BLaER1 treated with 17β-estradiol and CSF1 and Interleukin-3, amounts not matched to agents 10 nM and 100 nM (cell line): ENCODE measurements at regions not wholly inside any gene's neighbourhood (a gene's known extent, or its start where the extent isn't known, plus 50 kb on each side); places are given as distances from the start of the nearest gene placed in this dataset.
"Not testable (repeated sequence)": the region's sequence is repeated elsewhere in the genome, so short reads cannot be mapped to it uniquely, and the experiment has no call there.

Experiments used
- H3K27ac ChIP-seq, 11 experiments: shearing (Covaris generic); formaldehyde crosslinking; 2 replicates each; pipeline ENCODE4 v1.8.1; 2022
- H3K27me3 ChIP-seq, 11 experiments: shearing (Covaris generic); formaldehyde crosslinking; 2 replicates each; pipeline ENCODE4 v1.8.1; 2022
- H3K36me3 ChIP-seq, 11 experiments: shearing (Covaris generic); formaldehyde crosslinking; 2 replicates each; pipeline ENCODE4 v1.8.1; 2022
- H3K4me1 ChIP-seq, 10 experiments: shearing (Covaris generic); formaldehyde crosslinking; 2 replicates each; pipeline ENCODE4 v1.8.1; 2022
- H3K4me2 ChIP-seq, 11 experiments: shearing (Covaris generic); formaldehyde crosslinking; 2 replicates each; pipeline ENCODE4 v1.8.1; 2022
- H3K4me3 ChIP-seq, 10 experiments: shearing (Covaris generic); formaldehyde crosslinking; 2 replicates each; pipeline ENCODE4 v1.8.1; 2022
- H3K9ac ChIP-seq, 11 experiments: shearing (Covaris generic); formaldehyde crosslinking; 2 replicates each; pipeline ENCODE4 v1.8.1; 2022
- H3K9me3 ChIP-seq, 11 experiments: shearing (Covaris generic); formaldehyde crosslinking; replicated peaks in 1 of 11; 2 replicates each; pipeline ENCODE4 v1.8.1; 2022
- H4K20me1 ChIP-seq, 11 experiments: shearing (Covaris generic); formaldehyde crosslinking; 2 replicates each; pipeline ENCODE4 v1.8.1; 2022
- Cebpa-rat ChIP-seq, 11 experiments: shearing (Covaris generic); IDR thresholded peaks; 2 replicates each; pipeline ENCODE4 v1.8.1; 2022

DNA sequence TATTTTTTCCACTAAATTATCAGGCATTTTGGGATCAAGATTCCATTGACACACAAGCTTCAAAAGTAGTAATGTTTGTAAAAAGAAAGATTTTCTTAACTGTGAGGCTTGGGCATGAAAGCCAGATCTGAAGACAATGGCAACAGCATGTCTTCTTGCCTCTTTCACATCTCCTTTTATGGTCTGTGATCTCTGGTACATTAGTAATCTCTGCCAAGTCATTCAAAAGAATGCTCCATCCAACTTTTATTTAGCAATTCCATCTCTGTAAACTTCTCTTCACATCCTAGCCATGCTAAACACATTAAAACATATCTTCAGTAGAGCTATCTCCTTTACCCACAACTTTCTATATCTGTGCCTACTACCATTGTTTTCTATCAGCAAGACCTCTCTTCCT is 465.4 kb downstream of the FAT4 start:
- H3K9ac ChIP-seq = no peak overlapping the region
- no peak overlapping the region for H3K27ac ChIP-seq
- no peaks in the 10 kb centered on the region for H3K4me1 ChIP-seq
- H3K27me3 ChIP-seq = no peaks in the 10 kb centered on the region
- no peaks in the 10 kb centered on the region for H4K20me1 ChIP-seq
- no peak overlapping the region for H3K4me2 ChIP-seq
- peaks cover 11 to 23% (median 16%) of the 10 kb centered on the region in 11 experiments; a peak in 21 of 22 replicates for H3K9me3 ChIP-seq
- no peak for TF ChIP-seq Cebpa-rat (IDR thresholded peaks at IDR 0.05)
- no peaks in the 10 kb centered on the region for H3K36me3 ChIP-seq
- H3K4me3 ChIP-seq = no peak overlapping the region

DNA sequence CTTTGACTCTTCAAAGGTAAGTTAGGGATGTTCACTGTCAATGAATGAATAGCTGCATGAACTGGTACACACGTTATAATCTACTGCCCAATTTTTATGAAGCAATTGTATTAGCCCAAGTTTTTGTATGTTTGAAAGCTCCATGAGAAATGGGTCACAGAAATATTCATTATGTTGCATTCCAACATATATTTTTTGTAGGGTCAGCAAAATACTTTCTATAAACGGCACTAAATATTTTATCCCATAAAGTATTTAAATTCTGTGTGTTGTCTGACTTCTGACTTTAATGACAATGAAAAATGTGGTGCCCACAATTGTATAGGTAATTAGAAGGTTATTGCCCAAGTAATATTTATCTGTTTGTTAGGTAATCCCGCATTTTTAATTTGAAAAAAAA is 466.0 kb downstream of the FAT4 start:
- Histone ChIP-seq H3K9ac (no peak overlapping the region), H3K9me3 (peaks cover 10 to 19% (median 14%) of the 10 kb centered on the region in 11 experiments; a peak in 21 of 22 replicates), H3K4me1 (no peaks in the 10 kb centered on the region), H3K27ac (no peak overlapping the region), H3K36me3 (no peaks in the 10 kb centered on the region), H3K27me3 (no peaks in the 10 kb centered on the region), H3K4me3 (no peak overlapping the region), H3K4me2 (no peak overlapping the region), H4K20me1 (no peaks in the 10 kb centered on the region)
- TF ChIP-seq Cebpa-rat (IDR thresholded peaks at IDR 0.05) = no peak

- Histone ChIP-seq H3K36me3 (no peaks in the 10 kb centered on the region), H3K27me3 (no peaks in the 10 kb centered on the region), H3K4me3 (no peak overlapping the region)
Observed at GRCh38 chr4:125781651-125782050, 466.9 kb downstream of the FAT4 start.

DNA sequence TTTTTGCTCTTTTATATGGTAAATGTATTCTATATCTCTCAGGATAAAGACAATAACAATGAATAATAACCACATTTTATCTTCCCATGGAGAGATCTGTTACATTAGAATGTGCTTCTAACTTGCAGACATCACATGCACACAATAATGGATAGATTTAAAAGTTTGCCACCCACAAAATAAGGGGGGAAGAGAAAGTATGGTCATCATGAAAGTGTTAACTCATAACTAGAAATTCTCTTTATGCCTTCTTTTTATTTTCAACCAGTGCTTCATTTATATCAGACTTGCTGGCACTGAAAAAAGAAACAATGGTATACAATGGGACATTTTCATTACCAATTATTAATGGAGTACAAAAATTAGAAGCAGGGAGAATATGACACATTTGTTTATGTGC is 470.0 kb downstream of the FAT4 start:
- H3K4me1 ChIP-seq = no peaks in the 10 kb centered on the region
- H3K36me3 ChIP-seq = no peaks in the 10 kb centered on the region
- H4K20me1 ChIP-seq = no peaks in the 10 kb centered on the region
- TF ChIP-seq Cebpa-rat (IDR thresholded peaks at IDR 0.05) = no peak
- no peak overlapping the region for H3K27ac ChIP-seq
- H3K4me2 ChIP-seq = no peak overlapping the region
- H3K27me3 ChIP-seq = no peaks in the 10 kb centered on the region
- no peaks in the 10 kb centered on the region for H3K9me3 ChIP-seq
- H3K4me3 ChIP-seq = no peak overlapping the region
- no peak overlapping the region for H3K9ac ChIP-seq

More at GRCh38 chr4:125781651-125782050, 466.9 kb downstream of the FAT4 start:
- Histone ChIP-seq H3K9ac (no peak overlapping the region), H4K20me1 (no peaks in the 10 kb centered on the region), H3K27ac (no peak overlapping the region), H3K9me3 (peaks cover 1 to 10% (median 5%) of the 10 kb centered on the region in 11 experiments; a peak in 18 of 22 replicates), H3K4me2 (no peak overlapping the region), H3K4me1 (no peaks in the 10 kb centered on the region)
- no peak for TF ChIP-seq Cebpa-rat (IDR thresholded peaks at IDR 0.05)

DNA sequence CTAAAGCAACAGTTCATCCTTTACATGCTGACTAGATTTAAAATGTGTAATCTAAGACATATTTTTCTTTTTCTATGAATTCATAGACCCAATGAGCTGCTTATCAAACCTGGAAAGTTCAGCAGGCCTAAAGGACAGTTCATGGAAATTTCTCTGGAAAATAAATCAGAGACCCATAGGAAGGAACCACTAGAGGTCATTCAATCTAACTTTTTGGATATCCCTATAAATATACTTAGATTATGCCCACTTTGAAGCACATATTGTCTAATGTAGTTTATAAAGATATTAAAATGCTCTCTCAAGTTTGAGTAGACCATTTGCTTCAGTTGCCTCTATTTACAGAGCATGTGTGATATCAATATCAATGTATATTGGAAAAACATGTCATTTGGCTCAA is 473.0 kb downstream of the FAT4 start:
- Histone ChIP-seq H3K9me3 (no peaks in the 10 kb centered on the region), H3K4me1 (no peaks in the 10 kb centered on the region), H4K20me1 (no peaks in the 10 kb centered on the region), H3K4me2 (no peak overlapping the region), H3K9ac (no peak overlapping the region), H3K36me3 (no peaks in the 10 kb centered on the region), H3K4me3 (no peak overlapping the region), H3K27ac (no peak overlapping the region), H3K27me3 (no peaks in the 10 kb centered on the region)
- TF ChIP-seq Cebpa-rat (IDR thresholded peaks at IDR 0.05) = no peak

DNA sequence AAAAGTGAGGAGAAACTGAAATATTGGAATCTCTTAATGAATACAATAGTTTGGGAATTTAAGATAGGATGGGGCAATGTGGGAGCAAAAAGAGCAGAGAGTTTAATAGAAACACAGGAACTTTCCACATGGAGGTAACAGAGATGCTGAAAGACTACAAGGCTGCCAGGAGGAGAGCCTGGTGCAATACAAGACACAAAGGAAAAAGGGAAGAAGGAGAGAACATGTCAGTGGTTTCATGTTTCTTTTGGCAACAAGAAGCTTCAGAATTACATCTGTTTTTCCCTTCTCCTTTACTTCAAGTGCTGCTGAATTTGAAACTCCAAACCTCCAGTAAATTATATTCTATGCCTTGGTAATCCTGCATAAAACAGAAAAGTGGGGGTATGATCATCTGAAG is 474.3 kb downstream of the FAT4 start:
- Histone ChIP-seq H4K20me1 (no peaks in the 10 kb centered on the region), H3K4me2 (no peak overlapping the region), H3K9me3 (no peaks in the 10 kb centered on the region), H3K27me3 (no peaks in the 10 kb centered on the region), H3K27ac (no peak overlapping the region), H3K9ac (no peak overlapping the region), H3K4me1 (no peaks in the 10 kb centered on the region), H3K4me3 (no peak overlapping the region), H3K36me3 (no peaks in the 10 kb centered on the region)
- TF ChIP-seq Cebpa-rat (IDR thresholded peaks at IDR 0.05) = no peak

DNA sequence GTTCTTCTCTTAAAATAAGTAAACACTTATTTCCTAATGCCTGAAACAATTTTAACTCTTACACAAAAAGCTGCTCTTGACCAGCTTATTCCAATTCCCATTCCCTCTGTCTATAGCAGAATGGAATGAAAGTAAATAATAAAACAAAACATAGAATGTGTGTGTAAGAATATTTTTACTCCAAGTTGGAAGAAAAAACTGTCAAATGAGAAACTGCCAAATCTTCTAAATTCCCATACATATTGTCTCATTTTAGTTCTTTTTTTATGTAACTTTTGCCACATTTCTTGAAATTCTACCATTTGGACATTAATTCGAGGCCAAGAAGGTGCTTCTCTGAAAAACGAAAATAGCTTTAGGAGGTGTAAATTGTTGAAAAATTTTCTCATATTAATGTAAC is 477.1 kb downstream of the FAT4 start:
- no peaks in the 10 kb centered on the region for H3K9me3 ChIP-seq
- no peak overlapping the region for H3K27ac ChIP-seq
- no peak overlapping the region for H3K4me2 ChIP-seq
- no peak for TF ChIP-seq Cebpa-rat (IDR thresholded peaks at IDR 0.05)
- H4K20me1 ChIP-seq = no peaks in the 10 kb centered on the region
- no peaks in the 10 kb centered on the region for H3K27me3 ChIP-seq
- no peak overlapping the region for H3K9ac ChIP-seq
- H3K4me1 ChIP-seq = no peaks in the 10 kb centered on the region
- no peak overlapping the region for H3K4me3 ChIP-seq
- no peaks in the 10 kb centered on the region for H3K36me3 ChIP-seq

DNA sequence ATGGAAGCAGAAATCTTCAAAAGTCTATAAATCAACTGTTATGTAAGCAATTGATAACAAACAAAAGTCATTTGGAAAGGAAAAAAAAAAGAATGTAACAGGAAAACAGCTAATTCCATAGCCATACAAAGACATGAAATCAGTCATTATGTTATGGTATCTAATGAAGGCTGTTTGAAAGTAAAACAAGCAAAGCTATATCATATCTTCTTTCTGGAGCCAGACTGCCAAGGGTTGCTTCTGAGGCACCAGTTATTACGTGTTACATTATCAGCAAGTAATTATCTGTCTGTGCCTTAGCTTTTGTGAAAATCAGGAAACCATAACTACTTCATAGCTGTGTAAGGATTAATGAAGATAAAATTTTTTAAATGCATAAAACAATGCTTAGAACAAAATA is 480.2 kb downstream of the FAT4 start:
- Histone ChIP-seq H3K9me3 (no peaks in the 10 kb centered on the region), H3K4me2 (no peak overlapping the region), H3K27ac (no peak overlapping the region), H3K36me3 (no peaks in the 10 kb centered on the region), H3K27me3 (no peaks in the 10 kb centered on the region), H3K4me1 (no peaks in the 10 kb centered on the region), H3K4me3 (no peak overlapping the region), H4K20me1 (no peaks in the 10 kb centered on the region), H3K9ac (no peak overlapping the region)
- no peak for TF ChIP-seq Cebpa-rat (IDR thresholded peaks at IDR 0.05)

DNA sequence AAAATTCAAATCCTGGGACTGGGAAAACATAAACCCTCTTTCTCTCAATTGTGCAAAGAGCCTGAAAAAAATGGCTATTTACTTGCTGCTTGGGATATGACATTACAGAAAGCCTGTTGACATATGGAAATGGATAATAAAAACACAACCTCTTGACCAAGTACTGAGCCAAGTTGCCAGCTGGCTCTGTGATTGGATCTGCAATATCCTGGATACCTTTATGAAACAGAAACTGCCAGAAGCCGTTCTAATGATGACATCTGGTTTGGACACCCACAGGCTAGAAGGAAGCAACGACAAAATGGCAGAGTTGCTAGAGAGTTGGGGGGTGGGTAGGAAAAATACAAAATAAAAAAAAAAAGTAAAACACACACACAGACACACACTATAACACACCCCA is 481.4 kb downstream of the FAT4 start:
- Histone ChIP-seq H3K9ac (no peak overlapping the region), H3K27ac (no peak overlapping the region), H3K36me3 (no peaks in the 10 kb centered on the region), H3K4me1 (no peaks in the 10 kb centered on the region), H3K4me2 (no peak overlapping the region), H3K4me3 (no peak overlapping the region), H3K27me3 (no peaks in the 10 kb centered on the region), H4K20me1 (no peaks in the 10 kb centered on the region), H3K9me3 (no peaks in the 10 kb centered on the region)
- no peak for TF ChIP-seq Cebpa-rat (IDR thresholded peaks at IDR 0.05)

GRCh38 chr4:125797621-125798020 is 482.9 kb downstream of the FAT4 start:
- not testable (repeated sequence) for H3K4me1 ChIP-seq, H4K20me1 ChIP-seq, H3K27ac ChIP-seq

DNA sequence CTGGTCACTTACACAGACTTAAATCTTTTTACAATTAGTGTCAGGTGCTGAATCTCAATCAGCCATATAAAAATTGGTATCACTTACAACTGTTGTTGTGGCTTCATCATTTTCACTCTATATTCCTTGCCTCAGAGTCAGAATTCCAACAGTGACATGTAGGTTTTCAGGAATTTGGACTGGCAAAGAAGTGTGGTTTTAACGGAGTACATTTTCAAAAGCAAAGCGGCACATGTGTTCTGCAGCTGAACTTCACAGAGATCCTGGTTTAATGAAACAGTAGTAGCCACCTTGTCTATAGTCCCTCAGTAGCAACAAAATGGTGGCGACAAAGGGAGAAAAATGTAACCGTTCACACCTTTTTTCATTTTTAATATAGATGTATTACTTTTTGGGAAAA is 486.6 kb downstream of the FAT4 start:
- Histone ChIP-seq H3K27me3 (no peaks in the 10 kb centered on the region), H3K9ac (no peak overlapping the region), H3K9me3 (no peaks in the 10 kb centered on the region), H3K27ac (no peak overlapping the region), H3K4me3 (no peak overlapping the region), H3K4me1 (no peaks in the 10 kb centered on the region), H4K20me1 (no peaks in the 10 kb centered on the region), H3K4me2 (no peak overlapping the region), H3K36me3 (no peaks in the 10 kb centered on the region)
- no peak for TF ChIP-seq Cebpa-rat (IDR thresholded peaks at IDR 0.05)

More at GRCh38 chr4:125797621-125798020, 482.9 kb downstream of the FAT4 start:
- not testable (repeated sequence) for H3K27me3 ChIP-seq, H3K9me3 ChIP-seq, H3K36me3 ChIP-seq, H3K4me3 ChIP-seq, H3K9ac ChIP-seq, H3K4me2 ChIP-seq
